ENCODE measurements at regions not wholly inside any gene's neighbourhood (a gene's known extent, or its start where the extent isn't known, plus 50 kb on each side); places are given as distances from the start of the nearest gene placed in this dataset.

DNA sequence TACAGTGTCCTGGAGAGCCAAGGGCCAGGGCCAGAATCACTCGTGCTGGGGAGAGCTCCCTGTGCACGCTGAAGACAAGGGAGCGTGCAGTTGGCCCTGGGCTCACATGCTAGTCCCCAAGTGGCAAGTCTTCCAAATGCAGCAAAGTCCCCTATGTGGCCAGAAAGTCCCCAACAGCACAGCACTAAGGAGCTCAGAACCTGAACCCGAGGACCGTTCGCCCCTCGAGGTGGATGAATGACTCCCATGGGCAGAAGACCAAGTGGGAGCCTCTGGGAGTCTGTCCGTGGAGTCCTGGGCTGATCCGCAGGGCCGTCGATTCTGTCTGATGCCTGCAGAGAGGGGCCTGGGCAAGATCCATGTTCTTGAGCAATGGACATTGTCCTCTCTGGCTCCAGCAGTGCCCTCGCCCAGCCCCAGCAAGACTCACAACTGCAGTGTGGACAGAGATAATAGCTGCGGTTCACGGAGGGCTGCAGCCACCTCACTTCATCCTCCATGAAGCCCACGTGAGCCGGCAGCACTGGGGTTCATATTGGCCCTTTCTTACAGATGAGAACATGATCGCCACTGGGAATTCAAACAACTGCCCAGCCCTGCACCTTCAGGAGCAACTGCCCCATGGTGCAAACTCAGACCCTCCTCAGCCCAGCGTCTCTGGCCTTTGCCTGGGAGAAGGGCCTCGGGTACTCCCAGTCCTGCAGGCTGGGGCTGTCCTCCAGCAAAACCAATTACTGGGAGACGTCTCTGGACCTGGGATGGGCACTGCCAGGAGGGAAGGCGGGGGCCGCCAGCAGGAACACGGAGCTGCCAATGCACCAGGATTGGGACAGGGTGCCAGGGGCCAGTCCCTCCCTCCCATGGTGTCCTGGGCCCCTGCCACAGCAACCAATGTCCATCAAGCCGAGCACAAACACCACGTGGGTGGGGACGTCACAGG lies 243.7 kb downstream of the NPHP4 start:
- no peak for DNase-seq

DNA sequence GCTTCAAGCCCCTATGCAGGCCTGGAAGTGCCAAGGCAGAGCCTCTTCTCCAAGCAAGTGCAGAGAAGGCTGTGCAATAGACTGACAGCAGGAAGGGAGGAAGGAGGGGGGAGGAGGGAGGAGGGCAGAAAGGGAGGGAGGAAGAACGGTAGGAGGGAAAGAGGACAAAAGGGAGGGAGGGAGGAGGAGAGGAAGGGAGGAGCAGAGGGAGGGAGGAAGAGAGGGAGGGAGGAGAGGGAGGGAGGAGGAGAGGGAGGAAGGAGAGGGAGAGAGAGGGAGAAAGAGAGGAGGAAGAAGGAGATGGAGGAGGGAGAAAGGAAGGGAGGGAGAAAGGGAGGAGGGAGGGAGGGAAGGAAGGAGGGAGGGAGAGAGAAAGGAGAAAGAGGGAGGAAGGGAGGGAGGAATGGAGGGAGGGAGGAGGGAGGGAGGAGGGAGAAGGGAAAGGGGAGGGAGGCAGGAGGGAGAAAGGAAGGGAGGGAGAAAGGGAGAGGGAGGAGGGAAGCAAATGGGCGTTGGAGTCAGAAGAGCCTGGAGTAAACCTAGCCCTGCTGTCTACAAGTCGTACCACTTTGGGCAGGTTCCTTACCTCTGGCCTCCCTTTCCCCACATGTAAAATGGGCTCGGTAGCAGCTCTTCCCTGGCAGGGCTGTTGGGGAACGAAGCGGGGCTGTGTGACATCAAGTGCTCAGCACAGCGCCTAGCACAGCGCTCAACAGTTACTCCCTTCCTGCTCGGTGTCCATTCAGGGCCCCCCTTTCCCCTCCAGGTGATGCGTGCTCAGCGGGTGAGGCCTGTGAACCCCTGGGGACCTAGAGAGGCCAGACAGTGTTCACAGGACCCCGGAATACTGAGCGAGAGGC lies 244.6 kb downstream of the NPHP4 start:
- no peak for DNase-seq

DNA sequence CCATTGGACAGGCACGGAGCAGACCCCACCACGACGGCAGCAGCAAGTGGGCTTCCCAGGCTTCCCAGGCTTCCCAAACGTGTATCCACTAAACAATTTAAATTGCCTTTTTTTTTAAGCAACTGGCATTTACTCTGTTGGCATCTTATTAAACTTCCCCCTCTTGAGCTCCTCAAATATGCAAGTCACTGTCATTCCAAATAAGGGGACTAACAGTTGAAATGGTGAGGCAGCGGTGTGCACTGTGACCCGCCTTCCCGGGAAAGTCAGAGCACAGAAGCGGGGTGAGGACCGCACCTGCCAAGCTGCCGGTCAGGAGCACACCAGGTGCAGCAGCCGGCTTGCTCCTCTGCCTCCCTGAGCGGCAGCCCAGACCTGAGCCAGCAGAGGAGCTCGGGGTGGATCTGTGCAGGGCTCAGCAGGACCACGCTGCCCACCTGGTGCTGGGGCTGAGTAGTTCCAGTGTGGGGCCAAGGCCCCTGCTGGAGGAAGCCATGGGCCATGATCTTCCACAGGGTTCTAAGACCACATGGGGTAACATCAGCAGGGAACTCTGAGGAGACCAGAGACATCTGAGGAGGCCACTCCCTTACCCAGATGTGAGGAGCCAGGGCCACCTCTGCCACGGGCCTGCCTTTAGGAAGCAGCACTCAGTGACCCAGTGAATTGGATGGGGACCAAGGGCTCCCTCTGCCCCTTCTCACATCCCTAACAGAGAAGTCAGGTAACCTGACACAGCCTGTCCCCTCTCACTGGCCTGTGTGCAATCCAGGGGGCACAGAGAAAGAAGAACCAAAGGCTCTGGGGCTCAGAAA lies 245.4 kb downstream of the NPHP4 start:
- DNase-seq: no peak

DNA sequence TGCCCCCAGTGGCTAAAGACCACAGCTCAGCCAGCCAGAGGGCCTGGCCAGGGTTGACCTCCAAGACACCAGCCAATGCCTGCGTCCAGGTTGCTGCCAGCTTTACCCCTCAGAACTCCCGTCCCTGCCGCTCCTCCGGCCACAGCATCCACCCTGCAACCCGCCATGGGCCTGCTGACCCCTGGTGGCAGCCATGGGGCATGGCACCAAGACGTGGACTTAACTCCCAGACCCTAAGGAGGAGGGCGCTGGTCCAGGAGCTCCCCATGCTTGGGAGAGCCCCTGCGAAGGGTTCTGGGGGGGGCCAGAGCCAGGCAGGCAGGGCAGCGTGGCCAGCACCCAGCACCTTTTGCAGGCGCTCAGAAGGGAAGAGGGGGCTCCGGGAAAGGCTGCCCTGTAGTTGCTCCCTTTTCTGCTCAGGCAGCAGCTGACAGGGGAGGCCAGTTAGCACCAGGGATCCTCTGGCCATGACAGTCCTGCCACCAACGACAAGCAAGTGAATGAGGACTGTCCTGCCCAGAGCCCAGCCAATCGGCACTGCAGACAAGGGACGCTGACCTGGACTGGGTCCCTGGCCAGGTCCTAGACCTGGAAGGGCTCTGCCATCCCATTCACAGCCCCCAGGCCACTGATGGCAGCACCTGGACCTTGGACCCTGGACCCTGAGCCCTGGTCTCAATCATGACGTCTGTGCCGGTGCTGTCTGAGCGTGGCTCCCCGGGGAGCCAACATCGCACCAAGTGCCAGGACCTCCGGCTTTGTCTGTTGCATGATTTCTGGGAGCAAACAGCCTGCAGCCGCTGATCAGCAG lies 246.2 kb downstream of the NPHP4 start:
- DNase-seq: peak; percentile 16

DNA sequence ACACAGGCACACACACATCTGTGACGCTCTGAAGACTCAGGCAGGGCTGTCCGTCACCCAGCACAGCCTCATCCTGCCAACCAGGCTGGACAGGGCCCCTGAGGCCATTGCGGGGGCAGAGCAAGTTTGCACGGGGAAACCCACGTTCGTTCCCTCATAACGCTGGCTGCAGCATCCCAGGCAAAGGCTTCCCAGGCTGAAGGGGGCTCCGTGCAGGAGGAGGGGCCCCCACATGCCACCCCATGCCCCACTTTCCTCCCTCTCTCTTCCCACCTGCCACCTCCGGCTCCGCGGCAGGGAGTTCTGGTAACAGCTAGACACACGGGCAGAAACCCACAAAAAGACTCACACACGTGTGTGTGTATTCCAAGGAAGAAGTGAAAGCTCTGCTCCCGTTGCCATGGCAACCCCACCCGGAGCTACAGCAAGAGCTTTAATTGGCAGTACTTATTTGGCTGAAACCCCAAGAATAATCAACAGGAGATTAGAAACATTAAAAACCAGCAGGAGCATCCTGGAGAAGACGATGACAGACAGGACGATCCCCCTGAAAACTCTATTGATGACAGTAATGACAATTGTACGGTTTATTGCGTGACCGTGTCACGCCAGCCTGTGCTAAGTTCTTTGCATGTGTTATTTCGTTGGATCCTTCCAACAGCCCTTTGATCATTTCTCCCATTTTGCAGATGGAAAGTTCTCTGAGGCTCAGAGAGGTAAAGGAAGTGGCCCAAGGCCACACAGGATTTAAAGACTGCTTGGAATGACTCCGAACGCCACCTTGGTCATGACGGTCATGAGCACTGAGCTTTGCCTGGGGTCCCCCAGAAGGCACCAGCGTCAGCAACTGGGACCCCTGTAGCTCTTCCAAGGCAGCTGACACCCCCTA lies 247.1 kb downstream of the NPHP4 start:
- DNase-seq: no peak

DNA sequence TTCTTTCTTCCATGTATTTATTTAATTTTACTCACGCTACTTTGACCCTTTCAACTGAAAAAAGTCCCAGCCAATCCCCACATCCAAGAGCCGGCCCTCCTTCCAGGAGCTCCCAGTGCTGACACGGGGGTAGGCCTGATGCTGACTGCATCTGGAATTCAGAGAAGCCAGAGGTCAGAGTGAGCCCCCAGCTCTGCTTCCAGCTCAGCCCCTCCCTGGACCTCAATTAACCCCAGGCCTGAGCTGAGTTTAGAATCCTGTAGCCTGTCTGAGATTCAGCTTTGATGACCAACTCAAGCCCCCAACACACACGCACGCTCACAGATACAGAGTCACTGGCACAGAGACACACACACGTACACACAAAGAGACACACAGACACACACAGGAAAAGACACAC lies 247.9 kb downstream of the NPHP4 start:
- no peak for DNase-seq

DNA sequence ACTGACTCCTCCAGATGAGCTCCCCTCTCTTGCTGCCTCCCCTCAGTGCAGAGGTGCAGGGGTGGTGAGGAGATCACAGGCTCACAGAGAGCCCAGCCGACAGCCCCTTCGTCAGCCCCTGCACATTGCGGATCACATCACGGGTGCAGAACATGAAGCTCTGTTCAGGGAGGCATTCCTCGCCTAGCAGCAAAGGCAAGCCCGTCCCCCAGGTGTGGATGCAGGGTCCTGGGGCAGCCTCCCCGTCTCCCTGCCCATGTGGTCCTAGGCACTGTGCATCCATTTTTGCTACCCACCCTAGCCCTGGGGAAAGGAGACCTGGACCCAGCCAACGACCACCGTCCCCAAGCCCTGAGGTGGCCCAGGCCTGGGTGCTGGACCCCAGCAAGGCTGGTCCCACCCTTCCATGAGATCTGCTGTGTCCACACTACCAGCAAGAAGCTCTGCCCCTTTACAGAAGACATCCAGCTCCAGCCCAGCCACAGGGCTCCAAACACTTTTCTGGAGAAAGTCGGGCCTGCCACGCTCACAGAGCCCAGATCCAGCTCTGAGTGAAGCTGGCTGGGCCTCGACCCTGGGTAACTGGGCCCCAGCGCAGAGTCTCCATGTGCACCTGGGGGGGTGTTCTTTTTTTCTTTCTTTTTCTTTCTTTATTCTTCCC lies 248.7 kb downstream of the NPHP4 start:
- no peak for DNase-seq

DNA sequence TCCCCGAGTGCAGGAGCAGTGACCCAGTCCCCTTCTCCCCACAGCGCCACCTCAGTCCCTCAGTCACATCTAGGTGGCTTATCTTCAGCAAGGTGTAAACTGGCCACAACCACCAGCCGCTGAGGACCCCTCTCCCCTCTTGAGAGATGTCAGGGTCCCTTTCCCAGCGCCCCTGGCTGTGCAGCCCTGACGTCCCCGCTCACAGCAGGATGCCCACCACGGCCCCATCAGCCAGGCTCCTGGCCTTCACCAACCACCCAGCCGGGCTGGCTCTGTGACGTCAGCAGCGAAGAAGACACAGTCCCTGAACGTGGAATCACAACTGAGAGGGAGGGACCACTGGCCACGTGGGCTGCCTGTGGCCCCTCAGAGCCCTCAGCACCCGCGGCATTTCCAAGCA lies 249.4 kb downstream of the NPHP4 start:
- DNase-seq: no peak

DNA sequence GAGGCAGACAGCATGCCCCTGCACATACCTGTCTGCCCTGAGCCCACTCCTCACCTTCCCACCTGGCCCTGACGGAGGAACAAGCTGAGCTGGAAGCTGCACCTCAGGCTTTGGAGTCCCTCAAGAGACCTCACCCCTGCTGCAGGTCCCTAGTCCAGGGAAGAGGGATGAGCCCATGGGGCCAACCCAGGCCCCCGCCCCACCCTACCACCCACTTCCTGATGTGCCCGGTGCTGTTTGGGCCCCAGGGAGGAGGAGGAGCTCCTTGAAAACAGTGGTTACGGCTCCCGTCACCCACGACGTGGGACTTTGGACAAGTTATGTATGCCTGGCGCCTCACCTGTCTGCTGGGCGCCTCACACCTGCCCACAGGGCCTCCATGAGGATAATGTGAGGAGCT lies 250.2 kb downstream of the NPHP4 start:
- DNase-seq: no peak

DNA sequence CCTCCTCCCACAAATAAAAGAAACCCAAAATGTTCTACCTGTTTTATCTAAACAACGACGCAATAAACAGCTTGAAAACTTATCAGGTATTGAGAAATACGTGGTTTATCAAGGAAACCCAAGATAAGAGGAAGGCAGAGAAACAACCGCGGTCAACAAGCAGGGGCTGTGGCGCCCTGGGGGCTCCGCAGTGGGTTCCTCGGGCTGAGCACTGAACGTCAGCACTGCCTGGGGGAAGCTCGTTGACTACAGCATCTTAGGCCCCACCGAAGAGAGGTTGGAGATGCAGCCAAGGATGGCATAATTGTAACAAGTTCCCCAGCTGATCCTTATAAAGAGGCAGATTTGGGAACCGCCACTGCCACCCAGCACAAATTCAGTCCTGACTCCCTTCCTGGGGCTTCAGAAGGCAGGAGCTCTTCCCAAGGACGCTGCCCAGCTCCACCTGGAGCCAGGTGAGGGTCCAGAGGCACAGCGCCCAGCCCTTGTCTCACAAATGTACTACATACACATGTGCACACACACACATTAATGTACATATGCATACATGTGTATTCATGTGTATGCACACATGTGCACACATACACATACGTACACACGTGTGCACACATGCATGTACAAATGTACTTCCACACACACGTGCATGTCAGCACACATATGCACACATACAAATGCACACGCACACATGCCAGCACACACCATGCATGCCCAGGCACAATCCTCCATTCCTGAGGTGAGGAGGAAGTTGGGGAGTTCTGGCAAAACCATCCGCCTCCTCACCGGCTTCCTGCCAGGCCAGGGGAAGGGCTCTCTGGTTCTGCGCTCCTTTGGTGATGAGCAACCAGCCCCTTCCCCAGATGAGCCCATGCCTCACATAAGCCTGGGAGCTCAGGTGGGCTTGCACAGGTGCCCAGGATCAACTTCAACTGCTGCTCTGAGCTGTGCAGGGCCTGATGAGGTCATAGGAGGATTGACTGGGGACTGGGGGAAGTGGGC lies 251.1 kb downstream of the NPHP4 start:
- DNase-seq: no peak

DNA sequence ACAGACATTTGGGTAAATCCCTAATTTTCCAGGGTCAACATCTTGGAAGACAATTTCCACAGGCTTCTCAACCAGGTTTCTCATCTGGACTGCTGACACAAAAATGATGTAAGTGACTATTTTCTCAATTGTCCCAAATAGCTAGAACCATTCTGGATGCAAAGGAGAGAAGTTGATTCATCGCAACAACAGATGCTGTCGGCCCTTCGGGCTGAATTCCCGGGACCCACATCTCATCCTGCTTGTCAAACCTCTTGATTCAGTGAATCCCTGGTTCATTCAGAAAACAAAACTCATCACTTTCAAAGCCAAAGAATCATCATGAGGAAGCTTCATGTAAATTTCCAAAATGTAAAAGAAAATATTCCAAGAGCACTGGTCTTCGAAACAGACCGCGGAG lies 251.8 kb downstream of the NPHP4 start:
- no peak for DNase-seq

DNA sequence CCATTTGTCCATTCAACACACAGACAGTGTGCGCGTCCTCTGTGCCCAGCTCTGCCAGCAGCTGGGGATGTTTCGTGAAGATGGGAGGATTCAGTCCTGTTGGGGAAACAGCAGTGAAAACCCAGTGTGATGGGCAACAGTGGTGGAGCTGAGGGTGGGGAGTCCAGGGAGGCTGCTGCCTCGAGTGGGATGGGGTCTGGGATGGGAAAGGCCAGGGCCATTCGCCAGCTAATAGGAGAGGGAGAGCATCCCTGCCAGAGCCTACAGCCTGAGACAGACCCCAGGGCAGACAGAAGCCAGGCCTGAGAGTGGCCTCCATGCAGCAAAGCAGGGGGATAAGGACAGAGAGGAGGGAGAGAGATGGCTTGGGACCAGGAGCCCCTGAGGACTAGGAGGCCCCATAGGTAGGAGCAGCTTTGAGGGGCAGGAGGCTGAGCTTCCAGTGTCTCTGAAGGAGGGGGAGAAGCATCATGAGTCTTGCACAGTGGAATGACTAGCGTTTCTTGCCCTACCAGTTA lies 252.6 kb downstream of the NPHP4 start:
- no peak for DNase-seq

DNA sequence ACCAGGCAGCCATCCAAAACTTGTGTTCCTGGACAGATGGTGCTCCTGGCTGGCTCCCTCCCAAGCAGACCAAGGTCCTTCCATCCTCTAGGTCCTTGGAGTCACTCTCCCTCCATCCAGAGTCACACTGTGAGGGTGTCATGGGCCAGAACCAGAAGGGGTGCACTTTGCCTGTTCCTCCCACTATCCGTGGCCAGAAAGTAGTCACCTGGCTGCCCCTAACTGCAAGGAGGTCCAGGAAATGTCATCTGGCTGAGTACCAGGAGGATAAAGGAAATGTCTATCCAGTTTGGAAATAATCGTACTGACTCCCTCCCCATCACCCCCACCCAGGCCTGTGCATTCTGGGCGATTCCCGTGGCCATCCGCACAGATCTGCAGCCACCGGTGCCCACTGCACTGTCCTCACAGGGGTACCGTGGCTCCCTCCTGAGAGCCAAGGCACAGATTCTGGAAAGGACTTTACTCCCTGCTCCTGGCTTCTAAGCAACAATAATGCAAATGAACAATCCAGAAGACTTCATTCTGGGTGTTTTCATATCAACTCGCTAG lies 253.2 kb downstream of the NPHP4 start:
- no peak for DNase-seq

DNA sequence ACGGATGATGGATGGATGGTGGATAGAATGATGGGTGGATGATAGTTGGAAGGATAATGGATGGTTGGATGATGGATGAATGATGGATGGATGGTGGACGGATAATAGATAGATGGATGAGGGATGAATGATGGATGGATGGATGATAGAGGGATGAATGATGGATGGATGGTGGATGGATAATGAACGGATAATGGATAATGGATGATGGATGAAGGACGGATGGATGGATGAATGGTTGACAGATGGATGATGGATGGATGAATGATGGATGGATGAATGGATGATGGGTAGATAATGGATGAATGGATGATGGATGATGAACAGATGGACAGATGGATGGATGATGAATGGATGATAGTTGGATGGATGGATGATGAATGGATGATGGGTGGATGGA lies 255.1 kb downstream of the NPHP4 start:
- no peak for DNase-seq

DNA sequence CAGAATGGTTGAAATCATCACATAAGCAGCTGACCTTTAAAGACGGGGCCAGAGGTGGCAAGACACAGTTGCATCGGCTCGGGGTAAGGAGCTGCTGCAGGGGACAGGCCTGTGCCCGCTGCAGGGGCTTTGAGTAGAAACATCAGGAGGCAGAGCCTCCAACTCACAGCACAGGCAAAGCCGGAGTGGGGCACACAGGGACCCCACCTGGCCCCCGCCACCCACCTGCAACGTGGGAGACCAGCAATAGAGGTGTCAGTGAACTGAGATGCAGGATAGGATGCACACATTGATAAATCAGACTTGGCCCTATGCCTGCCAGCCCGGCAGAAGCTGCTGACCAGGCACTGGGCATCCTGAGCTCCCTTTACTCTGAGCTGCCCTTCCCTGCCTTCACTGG lies 257.2 kb downstream of the NPHP4 start:
- DNase-seq: no peak

DNA sequence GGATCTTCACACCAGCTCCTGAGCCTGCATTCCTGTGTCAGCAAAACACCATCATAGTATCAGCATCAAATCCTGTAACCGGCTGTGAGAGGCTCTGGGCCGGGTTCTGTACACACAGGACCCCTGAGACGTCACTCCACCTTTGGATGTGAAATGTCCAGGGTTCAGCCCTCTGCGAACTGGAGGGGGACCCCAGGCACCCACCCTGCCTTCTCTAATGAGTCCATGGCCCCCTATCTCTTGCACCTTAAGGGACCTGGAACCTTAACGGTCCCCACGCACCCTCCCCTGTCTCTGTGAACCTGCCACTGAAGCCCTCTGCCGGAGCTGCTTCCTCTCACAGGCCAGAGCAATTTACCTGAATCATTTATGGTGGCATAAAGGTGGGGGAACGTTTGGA lies 257.8 kb downstream of the NPHP4 start:
- DNase-seq: no peak

DNA sequence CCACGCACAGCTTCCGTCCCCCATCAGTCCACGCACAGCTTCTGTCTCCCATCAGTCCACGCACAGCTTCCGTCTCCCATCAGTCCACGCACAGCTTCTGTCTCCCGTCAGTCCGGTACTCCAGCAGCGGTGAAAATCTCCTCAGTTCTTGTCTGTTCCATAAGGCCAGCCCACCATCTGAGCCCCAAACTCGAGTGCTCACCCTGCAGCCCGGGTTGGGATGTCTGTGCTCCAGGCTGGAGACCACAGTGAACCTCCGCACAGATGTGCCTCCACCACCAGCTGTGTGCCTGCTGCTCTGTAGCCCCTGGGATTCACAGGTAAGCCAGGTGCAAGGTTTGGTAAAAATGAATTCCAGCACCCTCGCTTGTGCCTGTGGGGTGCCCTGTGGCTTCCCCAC lies 258.6 kb downstream of the NPHP4 start:
- DNase-seq: no peak

DNA sequence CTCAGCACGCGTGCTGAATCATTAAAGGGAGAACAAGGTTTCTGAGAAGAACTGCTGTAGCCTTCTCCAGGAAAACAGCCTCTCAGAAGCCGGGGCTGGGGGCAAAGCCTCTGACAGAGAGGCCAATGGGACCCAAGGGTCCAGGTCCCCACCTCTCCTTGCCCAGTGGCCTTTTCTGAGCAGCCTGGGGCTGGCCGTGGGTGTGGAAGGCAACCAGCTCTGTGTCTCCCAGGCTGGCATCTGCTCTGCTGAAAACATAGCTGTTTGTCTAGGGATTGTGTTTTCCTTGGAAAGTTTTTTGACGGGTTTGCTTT lies 261.2 kb downstream of the NPHP4 start:
- no peak for DNase-seq
